Spleen (tissue), 11 donors: ENCODE measurements at regions not wholly inside any gene's neighbourhood (a gene's known extent, or its start where the extent isn't known, plus 50 kb on each side); places are given as distances from the start of the nearest gene placed in this dataset.

Experiments used
- DNase-seq: peaks from one replicate; pipeline ENCODE4 v3.0.0-alpha.2; 2020
- H3K27ac ChIP-seq, 8 donors: fragments of 200-600 bp; sonication (generic) in 7 of 8; 1 replicate in 4 of 8; 2 replicates in 4 of 8; pipeline versions ENCODE4 v1.5.0 to v1.8.0; 2016 to 2021; ENCODE audit warnings: inconsistent platforms in 4 of 8, mild to moderate bottlenecking in 4 of 8, moderate library complexity in 1 of 8
- H3K27me3 ChIP-seq, 7 donors: fragments of 200-600 bp; sonication (generic) in 6 of 7; replicated peaks in 1 of 7; 1 replicate in 4 of 7; 2 replicates in 3 of 7; pipeline versions ENCODE4 v1.5.0 to v1.8.0; 2016 to 2021; ENCODE audit warnings: inconsistent platforms in 3 of 7, mild to moderate bottlenecking in 1 of 7
- H3K36me3 ChIP-seq, 6 donors: fragments of 200-600 bp; sonication (generic) in 5 of 6; 1 replicate in 4 of 6; 2 replicates in 2 of 6; pipeline versions ENCODE4 v1.5.0 to v1.8.0; 2016 to 2021; ENCODE audit warnings: inconsistent platforms in 2 of 6
- H3K4me1 ChIP-seq, 6 donors: fragments of 200-600 bp; sonication (generic) in 5 of 6; 1 replicate in 3 of 6; 2 replicates in 3 of 6; pipeline versions ENCODE4 v1.5.0 to v1.8.0; 2016 to 2021; ENCODE audit warnings: inconsistent platforms in 3 of 6
- H3K4me3 ChIP-seq, 8 donors: fragments of 200-600 bp; sonication (generic) in 7 of 8; 1 replicate in 4 of 8; 2 replicates in 4 of 8; pipeline versions ENCODE4 v1.5.0 to v1.8.0; 2016 to 2021; ENCODE audit warnings: inconsistent platforms in 4 of 8, mild to moderate bottlenecking in 4 of 8, moderate library complexity in 2 of 8
- H3K9me3 ChIP-seq, 8 donors: fragments of 200-600 bp; sonication (generic) in 7 of 8; 1 replicate in 4 of 8; 2 replicates in 4 of 8; pipeline versions ENCODE4 v1.5.0 to v1.8.0; 2016 to 2021; ENCODE audit warnings: inconsistent platforms in 4 of 8
- CTCF ChIP-seq, 11 experiments: fragments of 200-600 bp in 7 of 11; fragments of 450-650 bp in 4 of 11; sonication (generic) in 4 of 11; IDR thresholded peaks in 8 of 11; conservative IDR thresholded peaks in 3 of 11; 1 replicate in 7 of 11; 2 replicates in 4 of 11; pipeline versions ENCODE4 v1.4.0 to v1.8.0; 2016 to 2021; ENCODE audit warnings: antibody characterized with exemption in 11 of 11, inconsistent platforms in 4 of 11, mild to moderate bottlenecking in 1 of 11
- POLR2A ChIP-seq, 3 donors: fragments of 450-650 bp; IDR thresholded peaks; one replicate each; pipeline ENCODE4 v1.5.1; 2017; ENCODE audit warnings: antibody characterized with exemption in 3 of 3, mild to moderate bottlenecking in 1 of 3
- POLR2AphosphoS5 ChIP-seq, 3 donors: sonication (generic); formaldehyde crosslinking; IDR thresholded peaks; one replicate each; pipeline ENCODE4 v1.5.1; 2017; ENCODE audit warnings: antibody characterized with exemption in 3 of 3
- WGBS, 5 donors: extraction: QIAGEN DNeasy Blood & Tissue Kit in 3 of 5; methylation state at CpG; one replicate each; pipeline versions ENCODE4 v1.1.5 to v1.1.7; 2013 to 2018; 5-methylcytosine and 5-hydroxymethylcytosine counted together
- intact Hi-C: fragments of 100-400 bp; cut with DNase I; formaldehyde crosslinking; loops from one replicate; pipeline ENCODE4 v1.15.0; 2023; ENCODE audit warnings: low total_unique reads
- donor health status: healthy with polysubstance abuse.
- donor health status: DM: no; HTN: no; CAD: no; lungs with moderate emphysema.
- donor health status: DM: no; HTN: no; CAD: no.
- donor health status: Bipolar disorder and iron deficiency.
- donor health status: healthy.
- donor health status: DM: no; HTN: no; CAD: no.
- donor health status: DM: yes; HTN: yes; CAD: no.

- peaks cover 0 to 5% (median 1%) of the 10 kb centered on the region in 8 donors for H3K9me3 ChIP-seq
- intact Hi-C loops = no loop called here
- H3K27me3 ChIP-seq = peaks cover 0 to 16% (median 0%) of the 10 kb centered on the region in 7 donors
- H3K27ac ChIP-seq = no peak overlapping the region
- no peak overlapping the region for H3K4me3 ChIP-seq
- 24 to 38% (median 27%) methylated on average over 3 of the region's 3 CpGs for WGBS, 5 donors
- H3K36me3 ChIP-seq = no peaks in the 10 kb centered on the region
- no peaks in the 10 kb centered on the region for H3K4me1 ChIP-seq
- no peak for DNase-seq
- no peak for TF ChIP-seq CTCF (IDR thresholded peaks at IDR 0.05 in 8 of 11, conservative IDR thresholded peaks at IDR 0.05 in 3 of 11)
- TF ChIP-seq POLR2AphosphoS5 (IDR thresholded peaks at IDR 0.05) = no peak
- no peak for TF ChIP-seq POLR2A (IDR thresholded peaks at IDR 0.05)
Measured at GRCh38 chr6:145531822-145532221, 203.5 kb downstream of the EPM2A start.

GRCh38 chr6:145532361-145532760 is 203.0 kb downstream of the EPM2A start:
- intact Hi-C loops = no loop called here
- Histone ChIP-seq H3K9me3 (peaks cover 0 to 9% (median 3%) of the 10 kb centered on the region in 8 donors), H3K36me3 (no peaks in the 10 kb centered on the region), H3K4me1 (no peaks in the 10 kb centered on the region), H3K4me3 (no peak overlapping the region), H3K27ac (no peak overlapping the region), H3K27me3 (peaks cover 0 to 16% (median 0%) of the 10 kb centered on the region in 7 donors)
- WGBS, 5 donors = 9 to 25% (median 12%) methylated on average over 4 of the region's 4 CpGs
- DNase-seq = no peak
- TF ChIP-seq POLR2AphosphoS5 (IDR thresholded peaks at IDR 0.05) (no peak), CTCF (IDR thresholded peaks at IDR 0.05 in 8 of 11, conservative IDR thresholded peaks at IDR 0.05 in 3 of 11) (no peak), POLR2A (IDR thresholded peaks at IDR 0.05) (no peak)

GRCh38 chr6:145534989-145535388 is 200.3 kb downstream of the EPM2A start:
- no peak overlapping the region for H3K27ac ChIP-seq
- no peak overlapping the region for H3K4me3 ChIP-seq
- no peaks in the 10 kb centered on the region for H3K36me3 ChIP-seq
- WGBS, 5 donors = 91 to 96% (median 92%) methylated on average over 4 of the region's 4 CpGs
- DNase-seq = no peak
- H3K9me3 ChIP-seq = peaks cover 0 to 12% (median 3%) of the 10 kb centered on the region in 8 donors
- peaks cover 0 to 16% (median 0%) of the 10 kb centered on the region in 7 donors for H3K27me3 ChIP-seq
- H3K4me1 ChIP-seq = no peaks in the 10 kb centered on the region
- TF ChIP-seq POLR2AphosphoS5 (IDR thresholded peaks at IDR 0.05) = no peak
- no peak for TF ChIP-seq POLR2A (IDR thresholded peaks at IDR 0.05)
- no peak for TF ChIP-seq CTCF (IDR thresholded peaks at IDR 0.05 in 8 of 11, conservative IDR thresholded peaks at IDR 0.05 in 3 of 11)
- intact Hi-C loops = no loop called here

GRCh38 chr6:145538989-145539388 is 196.3 kb downstream of the EPM2A start:
- peaks cover 0 to 12% (median 3%) of the 10 kb centered on the region in 8 donors for H3K9me3 ChIP-seq
- no peaks in the 10 kb centered on the region for H3K27me3 ChIP-seq
- 71 to 88% (median 81%) methylated on average over 1 of the region's 1 CpG for WGBS, 5 donors
- TF ChIP-seq POLR2A (IDR thresholded peaks at IDR 0.05) (no peak), POLR2AphosphoS5 (IDR thresholded peaks at IDR 0.05) (no peak), CTCF (IDR thresholded peaks at IDR 0.05 in 8 of 11, conservative IDR thresholded peaks at IDR 0.05 in 3 of 11) (no peak)
- H3K27ac ChIP-seq = no peak overlapping the region
- no peak for DNase-seq
- H3K4me3 ChIP-seq = no peak overlapping the region
- intact Hi-C loops = no loop called here
- no peaks in the 10 kb centered on the region for H3K36me3 ChIP-seq
- no peaks in the 10 kb centered on the region for H3K4me1 ChIP-seq
